HG03060 (cell line): ENCODE measurements at regions not wholly inside any gene's neighbourhood (a gene's known extent, or its start where the extent isn't known, plus 50 kb on each side); places are given as distances from the start of the nearest gene placed in this dataset.
"Not testable (repeated sequence)": the region's sequence is repeated elsewhere in the genome, so short reads cannot be mapped to it uniquely, and the experiment has no call there.

ENCODE experiments used
- ATAC-seq: cut with Tn5 transposase; IDR thresholded peaks from one replicate; pipeline ENCODE4 v1.9.1; 2021; ENCODE audit warnings: low read depth, moderate number of reproducible peaks; ENCODE audit not compliant: unreplicated experiment

DNA sequence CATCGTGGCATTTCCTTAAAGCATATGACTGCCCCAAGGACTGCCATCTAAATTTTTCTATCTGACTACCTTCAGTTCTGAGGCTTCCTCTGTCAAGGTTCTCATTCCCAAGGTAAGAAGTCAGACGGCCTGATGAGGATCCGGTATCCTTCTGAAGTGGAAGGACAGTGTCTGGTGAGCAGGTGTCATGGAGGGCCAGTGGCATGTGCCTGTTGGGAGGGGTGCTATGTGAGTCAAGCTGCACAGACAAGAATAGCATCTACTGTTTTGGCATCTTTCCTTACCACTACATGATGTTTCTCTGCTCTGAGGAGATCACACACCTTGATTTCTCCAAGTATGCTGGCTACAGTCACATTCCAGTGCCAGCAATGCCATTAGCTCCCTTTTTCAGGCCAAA is 99.6 kb upstream of the RGS1 start:
- ATAC-seq: no peak

DNA sequence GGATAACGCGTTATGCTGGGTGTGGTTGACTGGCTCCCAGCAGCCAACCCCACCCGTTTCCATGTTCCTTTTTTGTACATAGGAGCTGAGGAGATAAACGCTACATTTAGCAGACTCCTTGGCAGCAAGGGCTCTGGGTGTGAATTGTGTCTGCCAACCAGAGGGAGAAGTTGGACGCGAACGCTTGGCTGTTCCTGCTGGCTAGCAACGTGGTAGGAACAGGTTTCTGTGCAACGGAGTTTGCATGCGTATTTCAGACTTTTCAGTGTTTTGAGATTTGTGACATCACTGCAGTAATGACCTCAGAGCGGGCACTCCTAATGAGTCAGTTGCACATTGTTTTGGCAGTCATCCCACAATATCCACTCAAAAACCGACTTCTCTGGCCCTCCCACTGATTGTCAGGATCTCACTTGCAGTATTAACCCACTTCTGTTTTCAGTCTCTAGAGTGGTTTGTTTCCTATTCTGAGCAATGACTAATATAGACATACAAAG is 98.7 kb upstream of the RGS1 start:
- no peak for ATAC-seq

DNA sequence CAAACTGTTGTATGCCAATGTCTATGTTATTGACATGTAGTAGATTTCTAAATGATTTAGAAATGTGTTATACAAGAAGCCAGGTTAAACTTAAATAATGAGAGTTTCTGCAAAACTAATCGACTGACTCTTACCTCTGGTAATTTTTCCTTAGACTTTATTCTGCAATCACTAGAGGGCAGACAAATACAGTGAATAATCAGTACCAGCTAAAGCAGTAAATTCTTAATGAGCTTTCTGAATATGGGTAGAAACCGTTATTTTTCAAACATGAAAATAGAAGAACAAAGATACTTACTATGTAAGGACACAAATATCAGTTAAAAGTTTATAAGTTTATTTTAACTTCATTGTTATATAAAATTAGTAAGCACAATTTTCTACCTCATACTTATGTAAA is 97.9 kb upstream of the RGS1 start:
- peak; percentile 75 for ATAC-seq

DNA sequence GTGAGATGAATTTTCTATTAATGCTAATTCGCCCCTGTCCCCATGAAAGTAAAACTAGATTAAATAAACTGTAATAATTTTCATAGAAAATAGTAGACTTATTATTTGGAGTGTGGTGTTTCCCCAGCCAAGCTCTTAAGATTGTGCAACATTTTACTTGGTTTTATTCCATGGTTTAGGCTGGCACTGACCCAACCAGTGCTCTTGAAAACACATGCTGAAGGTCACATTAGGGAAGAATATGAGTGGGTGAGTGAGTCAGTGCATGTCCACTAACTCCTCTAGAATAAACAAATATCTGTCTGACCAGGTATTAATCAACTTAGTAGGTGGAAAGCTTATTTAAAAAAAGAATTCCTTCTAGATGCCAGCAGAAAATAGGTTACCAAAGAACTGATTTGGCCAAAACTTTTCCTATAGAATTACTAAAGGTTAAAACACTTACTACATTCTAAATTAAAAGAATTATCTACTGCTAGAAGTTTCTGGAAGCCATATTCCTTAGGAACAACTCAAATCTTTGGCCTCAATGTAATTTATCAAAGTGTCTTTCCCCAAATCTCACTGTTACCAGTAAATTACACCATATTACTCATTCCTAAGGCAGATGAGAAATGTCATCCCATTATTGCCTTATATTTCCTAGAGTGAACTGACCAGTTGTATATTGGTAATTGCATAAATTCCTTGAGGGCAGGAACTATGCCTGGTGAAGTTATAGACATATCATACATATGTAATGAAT is 89.7 kb upstream of the RGS1 start:
- no peak for ATAC-seq

DNA sequence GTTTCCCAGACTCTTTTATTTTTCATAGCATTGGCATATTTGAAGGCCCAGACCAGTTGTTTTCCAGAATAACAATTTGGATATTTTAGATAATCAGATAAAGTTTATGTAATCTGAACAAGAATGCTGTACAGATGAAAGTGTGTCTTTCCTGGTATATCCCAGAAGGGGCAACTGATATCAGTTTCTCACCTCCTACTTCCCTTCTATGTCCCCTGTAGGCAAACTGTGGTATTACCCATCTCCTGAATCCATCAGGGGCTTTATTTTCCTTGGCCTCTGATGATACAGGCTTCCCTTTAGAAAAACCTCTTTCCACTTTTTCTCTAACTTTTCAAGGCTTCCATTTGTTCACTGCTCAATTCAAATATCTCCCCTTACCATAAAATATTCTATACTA is 87.5 kb upstream of the RGS1 start:
- ATAC-seq: no peak

DNA sequence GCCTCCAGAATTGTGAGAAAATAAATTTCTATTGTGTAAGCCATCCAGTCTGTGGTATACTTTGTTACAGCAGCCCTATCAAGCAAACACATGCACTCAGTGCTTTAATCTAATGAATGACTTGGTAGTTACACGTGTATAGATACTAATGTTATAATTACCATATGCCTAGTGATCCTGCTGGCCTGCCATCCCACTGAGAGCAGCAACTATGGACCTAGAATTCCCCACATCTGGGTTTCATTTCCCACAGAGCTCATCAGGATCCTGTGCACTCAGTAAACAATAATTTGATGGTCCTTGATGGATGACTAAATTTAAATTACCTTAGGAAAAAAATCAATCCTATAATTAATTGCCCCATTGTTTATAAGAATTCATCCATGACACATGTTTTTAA is 86.5 kb upstream of the RGS1 start:
- no peak for ATAC-seq

DNA sequence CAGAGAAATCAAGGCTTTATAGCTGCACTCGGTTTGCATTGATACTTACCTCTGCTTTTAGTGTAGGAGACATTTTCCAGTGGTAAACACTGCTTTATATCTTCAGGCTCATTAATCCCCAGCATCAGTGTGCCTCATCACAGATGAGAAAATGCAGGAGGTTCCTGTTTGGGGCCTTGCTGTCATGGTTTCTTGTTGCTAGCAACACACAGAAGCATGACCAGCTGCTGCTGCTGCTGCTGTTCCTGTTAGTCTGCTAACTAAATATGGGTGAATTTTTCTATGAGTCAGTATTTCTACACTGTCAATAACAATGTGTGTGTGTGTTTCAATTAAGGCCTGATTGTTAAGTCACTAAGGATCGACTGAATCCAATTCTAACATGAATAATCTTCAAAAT is 85.8 kb upstream of the RGS1 start:
- ATAC-seq: peak; percentile 77

DNA sequence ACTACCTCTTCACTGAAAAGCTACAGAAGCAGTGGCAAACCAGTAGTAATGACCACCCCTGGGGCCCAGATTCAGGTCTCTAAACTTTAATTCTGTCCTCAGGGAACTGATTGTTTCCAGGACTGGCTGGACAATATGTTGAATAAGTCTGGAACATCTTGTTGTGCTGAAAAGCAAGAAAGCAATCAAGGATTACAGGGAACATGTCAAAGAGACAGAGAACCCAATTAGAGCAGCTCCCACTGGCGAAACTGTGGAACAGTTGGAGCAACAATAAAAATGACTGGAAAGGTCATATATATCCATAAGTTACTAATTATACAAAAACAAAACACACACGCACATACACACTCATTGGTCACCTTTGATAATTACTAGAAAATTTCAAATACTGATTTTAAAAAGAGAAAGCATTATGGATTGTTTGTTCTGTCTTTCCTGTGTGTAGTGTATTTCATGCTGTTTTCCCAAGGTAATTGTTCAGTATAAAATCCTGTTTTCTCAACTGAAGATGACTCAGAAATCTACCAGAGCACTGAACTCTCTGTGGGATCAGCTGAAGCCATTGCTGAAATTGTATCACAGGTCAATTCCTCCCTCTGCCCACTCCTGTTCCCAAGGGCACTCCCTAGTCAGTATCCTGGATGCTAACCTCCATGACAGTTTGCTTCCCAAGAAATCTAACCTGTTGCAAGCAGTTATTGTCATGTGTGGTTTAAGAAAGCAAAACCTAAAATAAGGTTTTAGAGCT is 83.6 kb upstream of the RGS1 start:
- ATAC-seq: no peak

DNA sequence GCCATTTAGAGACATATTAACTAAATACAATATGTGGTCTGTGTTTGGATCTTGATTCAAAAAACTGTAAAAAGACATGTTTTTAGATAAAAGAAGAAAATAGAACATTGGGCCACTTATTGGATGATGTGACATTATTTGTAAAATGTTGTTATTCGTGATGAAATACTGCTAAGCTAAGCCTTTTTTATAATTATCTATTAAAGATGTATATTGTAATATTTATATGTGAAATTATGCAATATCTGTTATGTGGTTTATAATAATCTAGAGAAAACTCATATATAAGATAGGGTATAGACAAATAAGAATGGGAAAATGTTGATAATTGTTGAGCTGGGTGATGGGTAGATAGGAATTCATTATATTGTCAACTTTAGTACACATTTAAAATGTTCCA is 82.0 kb upstream of the RGS1 start:
- ATAC-seq: no peak

DNA sequence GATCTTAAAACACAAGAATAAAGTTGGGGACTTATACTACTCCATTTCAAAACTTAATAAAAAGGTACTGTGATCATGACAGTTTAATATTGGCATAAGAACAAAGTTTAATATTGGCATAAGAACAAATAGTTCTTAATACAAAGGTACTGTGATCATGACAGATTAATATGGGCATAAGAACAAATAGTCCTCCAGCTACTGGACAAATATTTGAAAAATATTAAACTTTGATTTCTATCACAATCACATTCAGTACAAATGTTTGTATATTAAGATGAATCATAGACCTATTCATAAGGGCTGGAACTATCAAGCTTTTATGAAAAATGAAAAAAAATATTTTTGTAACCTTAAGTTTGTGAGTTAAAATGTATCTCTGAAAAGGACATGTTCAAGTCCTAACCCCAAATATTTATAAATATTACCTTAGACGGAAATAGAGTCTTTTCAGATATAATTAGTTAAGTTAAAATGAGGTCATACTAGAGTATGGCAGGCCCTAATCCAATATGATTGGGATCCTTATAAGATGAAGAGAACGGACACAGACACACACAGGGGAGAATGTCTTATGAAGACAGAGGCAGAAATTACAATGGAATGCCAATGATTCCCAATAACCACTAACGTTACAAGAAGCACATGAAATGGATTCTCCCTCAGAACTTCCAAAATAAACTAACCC is 79.1 kb upstream of the RGS1 start:
- no peak for ATAC-seq

DNA sequence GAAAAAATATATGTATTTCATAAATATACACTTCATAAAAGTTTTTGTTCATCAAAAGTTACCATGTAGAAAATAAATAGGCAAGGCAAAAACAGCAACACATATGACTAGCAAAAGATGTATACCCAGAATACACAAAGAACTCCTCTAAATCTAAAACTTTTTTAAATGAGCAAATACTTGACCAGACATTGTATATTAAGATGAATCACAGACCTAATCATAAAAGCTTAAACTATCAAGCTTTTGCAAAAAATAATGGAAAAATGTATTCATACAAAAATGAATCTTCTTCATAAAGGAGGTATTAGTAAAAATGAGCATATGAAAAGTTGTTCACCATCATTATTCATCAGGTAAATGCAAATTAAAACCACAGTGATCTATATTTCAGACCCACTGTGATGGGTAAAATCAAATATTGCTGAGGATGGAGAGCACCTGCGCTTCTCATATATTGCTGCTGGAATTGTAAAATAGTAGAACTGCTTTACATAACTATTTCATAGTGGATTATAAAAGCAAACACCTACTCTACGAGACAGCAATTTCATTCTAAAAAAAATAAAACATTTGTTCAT is 78.3 kb upstream of the RGS1 start:
- no peak for ATAC-seq

DNA sequence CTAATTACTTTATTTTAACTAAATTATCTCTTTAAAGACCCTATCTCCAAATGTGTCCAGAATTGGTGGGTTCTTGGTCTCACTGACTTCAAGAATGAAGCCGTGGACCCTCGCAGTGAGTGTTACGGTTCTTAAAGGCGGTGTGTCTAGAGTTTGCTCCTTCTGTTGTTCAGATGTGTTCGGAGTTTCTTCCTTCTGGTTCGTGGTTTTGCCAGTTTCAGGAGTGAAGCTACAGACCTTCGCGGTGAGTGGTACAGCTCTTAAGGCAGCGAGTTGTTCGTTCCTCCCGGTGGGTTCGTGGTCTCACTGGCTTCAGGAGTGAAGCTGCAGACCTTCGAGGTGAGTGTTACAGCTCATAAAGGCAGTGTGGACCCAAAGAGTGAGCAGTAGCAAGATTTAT is 77.5 kb upstream of the RGS1 start:
- ATAC-seq: not testable (repeated sequence)

DNA sequence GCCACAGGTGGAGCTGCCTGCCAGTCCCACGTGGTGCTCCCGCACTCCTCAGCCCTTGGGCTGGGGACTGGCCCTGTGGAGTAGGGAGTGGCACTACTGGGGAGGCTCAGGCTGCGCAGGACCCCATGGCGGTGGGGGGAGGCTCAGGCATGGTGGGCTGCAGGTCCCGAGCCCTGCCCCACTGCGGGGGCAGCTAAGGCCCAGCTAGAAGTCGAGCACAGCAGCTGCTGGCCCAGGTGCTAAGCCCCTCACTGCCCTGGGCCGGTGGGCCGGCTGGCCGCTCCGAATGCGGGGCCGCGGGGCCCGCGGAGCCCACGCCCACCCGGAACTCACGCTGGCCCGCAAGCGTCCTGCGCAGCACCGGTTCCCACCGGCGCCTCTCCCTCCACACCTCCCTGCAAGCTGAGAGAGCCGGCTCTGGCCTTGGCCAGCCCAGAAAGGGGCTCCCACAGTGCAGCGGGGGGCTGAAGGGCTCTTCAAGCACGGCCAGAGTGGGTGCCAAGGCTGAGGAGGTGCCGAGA is 76.5 kb upstream of the RGS1 start:
- not testable (repeated sequence) for ATAC-seq

DNA sequence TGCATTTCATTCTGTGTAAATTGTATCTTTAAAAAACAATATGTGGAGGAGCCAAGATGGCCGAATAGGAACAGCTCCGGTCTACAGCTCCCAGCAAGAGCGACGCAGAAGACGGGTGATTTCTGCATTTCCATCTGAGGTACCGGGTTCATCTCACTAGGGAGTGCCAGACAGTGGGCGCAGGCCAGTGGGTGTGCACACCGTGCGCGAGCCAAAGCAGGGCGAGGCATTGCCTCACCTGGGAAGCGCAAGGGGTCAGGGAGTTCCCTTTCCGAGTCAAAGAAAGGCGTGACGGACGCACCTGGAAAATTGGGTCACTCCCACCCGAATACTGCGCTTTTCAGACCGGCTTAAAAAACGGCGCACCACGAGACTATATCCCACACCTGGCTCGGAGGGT is 75.0 kb upstream of the RGS1 start:
- not testable (repeated sequence) for ATAC-seq

DNA sequence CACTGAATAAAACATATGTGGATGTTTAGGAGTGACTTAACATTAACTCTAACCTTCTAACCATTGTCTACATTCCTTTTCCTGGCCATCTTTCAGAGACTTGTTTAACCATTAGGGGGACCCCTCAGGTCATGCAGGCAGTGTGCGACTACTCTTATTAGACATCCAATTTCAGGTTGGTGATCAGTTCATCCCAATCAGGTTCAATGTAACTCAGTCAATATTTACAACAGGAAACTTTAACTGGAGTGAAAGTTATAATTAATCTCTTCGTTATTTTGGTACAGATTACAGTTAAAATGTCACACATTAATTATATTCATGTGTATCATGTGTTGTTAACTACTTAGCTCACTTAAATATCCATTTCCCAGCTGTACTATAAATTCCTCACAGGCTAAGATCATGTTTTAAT is 68.8 kb upstream of the RGS1 start:
- ATAC-seq: peak; percentile 96

DNA sequence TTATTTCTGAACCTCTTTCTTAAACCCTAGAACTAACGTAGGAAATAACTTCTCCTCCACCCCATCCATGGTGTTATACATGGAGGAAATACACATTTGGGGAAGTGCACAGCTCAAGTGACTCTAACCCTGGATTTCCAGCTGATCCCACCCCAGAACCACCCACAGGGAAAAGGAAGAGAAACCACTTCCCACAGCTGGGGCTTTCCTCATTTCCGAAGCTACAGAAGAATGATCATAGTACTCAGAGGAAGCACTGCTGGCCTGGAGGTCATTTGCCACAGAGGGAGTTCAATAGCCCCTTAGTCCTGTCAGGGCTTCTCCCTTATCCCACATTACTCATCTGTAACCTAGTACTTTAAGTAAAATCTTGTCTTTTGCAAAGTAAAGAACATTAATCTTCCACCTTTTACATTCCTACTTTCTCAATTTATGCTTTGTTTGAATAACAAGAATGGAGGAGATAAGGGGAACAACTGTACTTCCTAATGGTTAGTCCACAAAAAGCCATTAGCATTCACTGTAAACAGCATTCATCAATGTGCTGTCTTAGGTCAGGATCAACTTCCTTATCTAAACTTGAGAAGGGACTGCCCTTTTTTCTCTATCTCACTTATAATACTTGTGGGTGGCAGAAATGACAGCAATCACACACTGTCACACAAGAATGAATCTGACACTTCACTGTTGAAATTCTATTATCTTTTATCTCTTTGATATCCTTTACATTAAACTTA is 63.0 kb upstream of the RGS1 start:
- no peak for ATAC-seq

DNA sequence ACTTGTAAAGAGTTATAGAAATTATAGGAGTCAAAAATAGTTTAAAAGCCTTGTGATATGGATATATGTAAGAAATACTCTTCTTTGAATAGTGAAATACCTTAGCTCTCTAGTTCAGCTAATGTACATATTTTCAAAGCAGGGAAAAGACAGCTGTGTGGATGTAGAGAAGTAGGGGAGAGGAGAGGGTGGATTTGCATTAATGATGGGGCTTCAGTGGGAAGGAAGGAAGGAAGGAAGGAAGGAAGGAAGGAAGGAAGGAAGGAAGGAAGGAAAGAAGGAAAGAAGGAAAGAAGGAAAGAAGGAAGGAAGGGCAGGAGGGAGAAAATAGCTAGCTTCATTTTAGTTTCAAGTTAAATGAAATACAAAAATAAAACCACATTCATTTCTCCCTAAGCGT is 62.4 kb upstream of the RGS1 start:
- ATAC-seq: no peak

DNA sequence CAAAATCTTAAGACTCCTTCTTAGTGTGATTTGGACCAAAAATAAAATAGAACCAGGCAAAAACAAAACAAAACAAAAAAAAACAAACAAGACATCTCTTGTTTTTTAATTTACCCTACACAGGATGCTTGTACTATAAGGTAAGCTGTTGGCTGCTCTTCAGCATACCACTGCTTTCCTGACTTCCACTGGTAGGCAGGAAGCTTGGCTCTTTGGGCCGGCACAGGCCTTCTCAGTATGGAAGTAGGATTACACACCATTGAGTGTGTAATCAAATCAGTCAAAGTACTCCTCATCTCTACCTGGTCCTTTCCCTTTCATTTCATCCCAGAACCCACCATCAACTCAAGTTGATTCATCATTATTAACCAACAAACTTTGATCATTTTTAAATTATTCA is 61.9 kb upstream of the RGS1 start:
- no peak for ATAC-seq

DNA sequence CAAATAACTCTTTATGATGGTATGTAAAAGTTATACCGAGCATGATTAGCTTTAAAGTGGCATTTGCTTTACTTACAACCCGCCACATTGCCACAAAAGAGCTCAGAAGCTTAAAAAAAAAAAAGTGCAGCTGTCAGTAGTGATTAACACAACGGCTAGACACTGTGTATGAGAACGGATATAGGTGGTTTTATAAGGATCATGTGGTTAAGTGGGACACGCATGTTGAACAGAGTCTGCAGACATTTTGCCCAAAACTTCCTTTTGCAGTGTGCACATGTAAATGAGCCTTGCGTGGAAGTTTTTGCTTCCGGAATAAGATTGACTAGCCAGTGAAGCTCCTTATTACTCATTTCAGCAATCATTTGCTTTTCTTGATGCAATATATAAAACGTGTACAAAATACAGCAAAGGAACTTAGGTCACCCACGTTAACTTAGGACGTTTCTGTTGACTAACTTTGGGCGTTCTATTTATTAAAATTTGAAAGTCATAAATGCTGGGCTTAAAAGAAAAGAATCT is 58.7 kb upstream of the RGS1 start:
- peak; percentile 97 for ATAC-seq
